ENCODE measurements at regions not wholly inside any gene's neighbourhood (a gene's known extent, or its start where the extent isn't known, plus 50 kb on each side); places are given as distances from the start of the nearest gene placed in this dataset.

DNA sequence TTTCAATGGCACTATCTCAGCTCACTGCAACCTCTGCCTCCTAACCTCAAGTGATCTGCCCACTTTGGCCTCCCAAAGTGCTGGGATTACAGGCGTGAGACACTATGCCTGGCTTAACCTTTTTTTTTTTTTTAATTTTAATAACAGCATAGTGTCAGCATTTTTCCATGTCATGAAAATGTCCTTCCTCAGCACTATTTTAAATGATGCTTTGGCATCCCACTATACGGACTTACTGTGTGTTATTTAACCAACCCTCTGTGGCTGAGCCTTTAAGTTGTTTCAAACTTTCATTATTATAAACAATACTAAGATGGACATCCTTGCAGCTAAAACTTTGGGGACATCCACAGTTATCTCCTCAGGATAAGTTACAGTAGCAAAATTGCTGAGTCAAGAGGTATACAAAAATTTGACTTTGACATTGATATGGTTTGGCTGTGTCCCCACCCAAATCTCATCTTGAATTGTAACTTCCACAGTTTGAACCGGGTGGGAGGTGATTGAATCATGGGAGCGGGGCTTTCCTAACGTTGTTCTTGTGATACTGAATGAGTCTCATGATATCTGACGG lies 123.8 kb upstream of the JARID2 start:
- ChIA-PET POLR2A (no interaction called here), CTCF (interaction anchor here (0.6 kb wide), 1 partner anchor 239 kb away, joined by 3 read pairs; no protein-coding TSS in a partner anchor)
- Histone ChIP-seq H3K4me1 (ENCODE audit: control insufficient read depth, insufficient read depth, low read length) (no peaks in the 10 kb centered on the region), H3K36me3 (ENCODE audit: control insufficient read depth in 2 of 2, insufficient read depth in 1 of 2, low read length in 2 of 2) (no peaks in the 10 kb centered on the region), H3K9me3 (ENCODE audit: control insufficient read depth, insufficient read depth, low read depth, low read length) (no peaks in the 10 kb centered on the region), H3K4me3 (ENCODE audit: low read depth, low read length) (no peak overlapping the region), H3K27ac (ENCODE audit: extremely low read depth, low read depth, low read length) (no peak overlapping the region)
- no peak for TF ChIP-seq OVOL3 (tag by site-specific recombination; IDR thresholded peaks at IDR 0.05)
- no peak for TF ChIP-seq SP7 (tag by site-specific recombination; IDR thresholded peaks at IDR 0.05)
- TF ChIP-seq ZNF19 (tag by site-specific recombination; IDR thresholded peaks at IDR 0.05; ENCODE audit: low read depth), result no peak
- TF ChIP-seq ZNF423 (tag by site-specific recombination; IDR thresholded peaks at IDR 0.05), result no peak
- TF ChIP-seq, protein P1, sequence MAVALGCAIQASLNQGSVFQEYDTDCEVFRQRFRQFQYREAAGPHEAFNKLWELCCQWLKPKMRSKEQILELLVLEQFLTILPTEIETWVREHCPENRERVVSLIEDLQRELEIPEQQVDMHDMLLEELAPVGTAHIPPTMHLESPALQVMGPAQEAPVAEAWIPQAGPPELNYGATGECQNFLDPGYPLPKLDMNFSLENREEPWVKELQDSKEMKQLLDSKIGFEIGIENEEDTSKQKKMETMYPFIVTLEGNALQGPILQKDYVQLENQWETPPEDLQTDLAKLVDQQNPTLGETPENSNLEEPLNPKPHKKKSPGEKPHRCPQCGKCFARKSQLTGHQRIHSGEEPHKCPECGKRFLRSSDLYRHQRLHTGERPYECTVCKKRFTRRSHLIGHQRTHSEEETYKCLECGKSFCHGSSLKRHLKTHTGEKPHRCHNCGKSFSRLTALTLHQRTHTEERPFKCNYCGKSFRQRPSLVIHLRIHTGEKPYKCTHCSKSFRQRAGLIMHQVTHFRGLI (tag by site-specific recombination; IDR thresholded peaks at IDR 0.05), result no peak
- TF ChIP-seq ZNF707 (tag by site-specific recombination; IDR thresholded peaks at IDR 0.05), result no peak
- no peak for TF ChIP-seq ZNF274 (IDR thresholded peaks at IDR 0.05; ENCODE audit: low read length)
- TF ChIP-seq ZNF274 (tag by site-specific recombination; IDR thresholded peaks at IDR 0.05; ENCODE audit: borderline replicate concordance), result no peak
- TF ChIP-seq, protein P2, sequence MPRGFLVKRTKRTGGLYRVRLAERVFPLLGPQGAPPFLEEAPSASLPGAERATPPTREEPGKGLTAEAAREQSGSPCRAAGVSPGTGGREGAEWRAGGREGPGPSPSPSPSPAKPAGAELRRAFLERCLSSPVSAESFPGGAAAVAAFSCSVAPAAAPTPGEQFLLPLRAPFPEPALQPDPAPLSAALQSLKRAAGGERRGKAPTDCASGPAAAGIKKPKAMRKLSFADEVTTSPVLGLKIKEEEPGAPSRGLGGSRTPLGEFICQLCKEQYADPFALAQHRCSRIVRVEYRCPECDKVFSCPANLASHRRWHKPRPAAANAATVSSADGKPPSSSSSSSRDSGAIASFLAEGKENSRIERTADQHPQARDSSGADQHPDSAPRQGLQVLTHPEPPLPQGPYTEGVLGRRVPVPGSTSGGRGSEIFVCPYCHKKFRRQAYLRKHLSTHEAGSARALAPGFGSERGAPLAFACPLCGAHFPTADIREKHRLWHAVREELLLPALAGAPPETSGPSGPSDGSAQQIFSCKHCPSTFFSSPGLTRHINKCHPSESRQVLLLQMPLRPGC (tag by site-specific recombination; IDR thresholded peaks at IDR 0.05), result no peak
- no peak for TF ChIP-seq ZNF211 (tag by site-specific recombination; IDR thresholded peaks at IDR 0.05; ENCODE audit: low read depth)
- no peak for TF ChIP-seq KLF8 (tag by site-specific recombination; IDR thresholded peaks at IDR 0.05)
- no peak for TF ChIP-seq ZBTB48 (tag by site-specific recombination; IDR thresholded peaks at IDR 0.05)
- TF ChIP-seq, protein P3, sequence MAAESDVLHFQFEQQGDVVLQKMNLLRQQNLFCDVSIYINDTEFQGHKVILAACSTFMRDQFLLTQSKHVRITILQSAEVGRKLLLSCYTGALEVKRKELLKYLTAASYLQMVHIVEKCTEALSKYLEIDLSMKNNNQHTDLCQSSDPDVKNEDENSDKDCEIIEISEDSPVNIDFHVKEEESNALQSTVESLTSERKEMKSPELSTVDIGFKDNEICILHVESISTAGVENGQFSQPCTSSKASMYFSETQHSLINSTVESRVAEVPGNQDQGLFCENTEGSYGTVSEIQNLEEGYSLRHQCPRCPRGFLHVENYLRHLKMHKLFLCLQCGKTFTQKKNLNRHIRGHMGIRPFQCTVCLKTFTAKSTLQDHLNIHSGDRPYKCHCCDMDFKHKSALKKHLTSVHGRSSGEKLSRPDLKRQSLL (tag by site-specific recombination; IDR thresholded peaks at IDR 0.05), result no peak
- TF ChIP-seq, protein P4, sequence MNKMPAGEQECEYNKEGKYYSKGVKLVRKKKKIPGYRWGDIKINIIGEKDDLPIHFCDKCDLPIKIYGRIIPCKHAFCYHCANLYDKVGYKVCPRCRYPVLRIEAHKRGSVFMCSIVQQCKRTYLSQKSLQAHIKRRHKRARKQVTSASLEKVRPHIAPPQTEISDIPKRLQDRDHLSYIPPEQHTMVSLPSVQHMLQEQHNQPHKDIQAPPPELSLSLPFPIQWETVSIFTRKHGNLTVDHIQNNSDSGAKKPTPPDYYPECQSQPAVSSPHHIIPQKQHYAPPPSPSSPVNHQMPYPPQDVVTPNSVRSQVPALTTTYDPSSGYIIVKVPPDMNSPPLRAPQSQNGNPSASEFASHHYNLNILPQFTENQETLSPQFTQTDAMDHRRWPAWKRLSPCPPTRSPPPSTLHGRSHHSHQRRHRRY (tag by site-specific recombination; IDR thresholded peaks at IDR 0.05), result no peak
- TF ChIP-seq ZNF221 (tag by site-specific recombination; IDR thresholded peaks at IDR 0.05; ENCODE audit: borderline replicate concordance), result no peak
- TF ChIP-seq ZXDB (tag by site-specific recombination; IDR thresholded peaks at IDR 0.05), result no peak
- TF ChIP-seq, protein P5, sequence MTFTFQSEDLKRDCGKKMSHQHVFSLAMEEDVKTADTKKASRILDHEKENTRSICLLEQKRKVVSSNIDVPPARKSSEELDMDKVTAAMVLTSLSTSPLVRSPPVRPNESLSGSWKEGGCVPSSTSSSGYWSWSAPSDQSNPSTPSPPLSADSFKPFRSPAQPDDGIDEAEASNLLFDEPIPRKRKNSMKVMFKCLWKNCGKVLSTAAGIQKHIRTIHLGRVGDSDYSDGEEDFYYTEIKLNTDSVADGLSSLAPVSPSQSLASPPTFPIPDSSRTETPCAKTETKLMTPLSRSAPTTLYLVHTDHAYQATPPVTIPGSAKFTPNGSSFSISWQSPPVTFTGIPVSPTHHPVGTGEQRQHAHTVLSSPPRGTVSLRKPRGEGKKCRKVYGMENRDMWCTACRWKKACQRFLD (tag by site-specific recombination; IDR thresholded peaks at IDR 0.05), result no peak
- TF ChIP-seq ZNF621 (tag by site-specific recombination; IDR thresholded peaks at IDR 0.05), result no peak
- TF ChIP-seq, protein P6, sequence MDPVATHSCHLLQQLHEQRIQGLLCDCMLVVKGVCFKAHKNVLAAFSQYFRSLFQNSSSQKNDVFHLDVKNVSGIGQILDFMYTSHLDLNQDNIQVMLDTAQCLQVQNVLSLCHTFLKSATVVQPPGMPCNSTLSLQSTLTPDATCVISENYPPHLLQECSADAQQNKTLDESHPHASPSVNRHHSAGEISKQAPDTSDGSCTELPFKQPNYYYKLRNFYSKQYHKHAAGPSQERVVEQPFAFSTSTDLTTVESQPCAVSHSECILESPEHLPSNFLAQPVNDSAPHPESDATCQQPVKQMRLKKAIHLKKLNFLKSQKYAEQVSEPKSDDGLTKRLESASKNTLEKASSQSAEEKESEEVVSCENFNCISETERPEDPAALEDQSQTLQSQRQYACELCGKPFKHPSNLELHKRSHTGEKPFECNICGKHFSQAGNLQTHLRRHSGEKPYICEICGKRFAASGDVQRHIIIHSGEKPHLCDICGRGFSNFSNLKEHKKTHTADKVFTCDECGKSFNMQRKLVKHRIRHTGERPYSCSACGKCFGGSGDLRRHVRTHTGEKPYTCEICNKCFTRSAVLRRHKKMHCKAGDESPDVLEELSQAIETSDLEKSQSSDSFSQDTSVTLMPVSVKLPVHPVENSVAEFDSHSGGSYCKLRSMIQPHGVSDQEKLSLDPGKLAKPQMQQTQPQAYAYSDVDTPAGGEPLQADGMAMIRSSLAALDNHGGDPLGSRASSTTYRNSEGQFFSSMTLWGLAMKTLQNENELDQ (tag by site-specific recombination; IDR thresholded peaks at IDR 0.05; ENCODE audit: low read depth), result no peak
- no peak for TF ChIP-seq ZNF629 (tag by site-specific recombination; IDR thresholded peaks at IDR 0.05)
